Gastrocnemius medialis (tissue), 4 donors: ENCODE measurements at regions not wholly inside any gene's neighbourhood (a gene's known extent, or its start where the extent isn't known, plus 50 kb on each side); places are given as distances from the start of the nearest gene placed in this dataset.

Experiments used
- ATAC-seq, 2 donors: fragments of 150-250 bp; one replicate each; pipeline ENCODE4 v1.9.1; 2016
- DNase-seq, 2 donors: peaks; one replicate each; pipeline ENCODE4 v3.0.0-alpha.2; 2019
- H3K27ac ChIP-seq, 4 donors: fragments of 200-600 bp; sonication (generic); 1 replicate in 1 of 4; 2 replicates in 3 of 4; pipeline ENCODE4 v1.5.1; 2016 to 2018; ENCODE audit warnings: mild to moderate bottlenecking in 2 of 4, moderate library complexity in 1 of 4
- H3K27me3 ChIP-seq, 3 donors: fragments of 200-600 bp; sonication (generic) in 2 of 3; 1 replicate in 1 of 3; 2 replicates in 2 of 3; pipeline versions ENCODE4 v1.5.1 to v1.6.0; 2016 to 2019; ENCODE audit warnings: mild to moderate bottlenecking in 1 of 3, moderate library complexity in 1 of 3
- H3K36me3 ChIP-seq, 2 donors: fragments of 200-600 bp; sonication (generic) in 1 of 2; one replicate each; pipeline ENCODE4 v1.5.1; 2017 to 2018
- H3K4me1 ChIP-seq, 2 donors: fragments of 200-600 bp; sonication (generic) in 1 of 2; one replicate each; pipeline ENCODE4 v1.5.1; 2016 to 2017; ENCODE audit warnings: mild to moderate bottlenecking in 2 of 2
- H3K4me3 ChIP-seq, 4 donors: fragments of 200-600 bp; sonication (generic) in 3 of 4; 1 replicate in 1 of 4; 2 replicates in 3 of 4; pipeline ENCODE4 v1.5.1; 2016 to 2019; ENCODE audit warnings: mild to moderate bottlenecking in 2 of 4
- H3K9me3 ChIP-seq, 3 donors: fragments of 200-600 bp; sonication (generic) in 2 of 3; 1 replicate in 1 of 3; 2 replicates in 2 of 3; pipeline ENCODE4 v1.5.1; 2016 to 2019
- POLR2A ChIP-seq, 2 donors: fragments of 450-650 bp; IDR thresholded peaks; one replicate each; pipeline ENCODE4 v1.6.1; 2017; ENCODE audit warnings: antibody characterized with exemption in 2 of 2, mild to moderate bottlenecking in 2 of 2, moderate library complexity in 2 of 2
- in situ Hi-C, 4 donors: fragments of 200-750 bp; cut with MboI; loops; one replicate each; pipeline versions ENCODE4 v1.15.0 to v1.8.0; 2017; ENCODE audit warnings: low sequenced_read_pairs in 4 of 4
- intact Hi-C: fragments of 100-400 bp; cut with DNase I; formaldehyde crosslinking; loops from one replicate; pipeline ENCODE4 v1.15.1; 2023; ENCODE audit warnings: low total_unique reads
- TF ChIP-seq, protein P1 (sequence below), 5 experiments: fragments of 450-650 bp in 3 of 5; fragments of 200-600 bp in 2 of 5; sonication (generic) in 2 of 5; IDR thresholded peaks in 4 of 5; conservative IDR thresholded peaks in 1 of 5; 1 replicate in 4 of 5; 2 replicates in 1 of 5; pipeline ENCODE4 v1.5.1; 2016 to 2019; ENCODE audit warnings: antibody characterized with exemption in 5 of 5, mild to moderate bottlenecking in 3 of 5, moderate library complexity in 3 of 5

DNA sequence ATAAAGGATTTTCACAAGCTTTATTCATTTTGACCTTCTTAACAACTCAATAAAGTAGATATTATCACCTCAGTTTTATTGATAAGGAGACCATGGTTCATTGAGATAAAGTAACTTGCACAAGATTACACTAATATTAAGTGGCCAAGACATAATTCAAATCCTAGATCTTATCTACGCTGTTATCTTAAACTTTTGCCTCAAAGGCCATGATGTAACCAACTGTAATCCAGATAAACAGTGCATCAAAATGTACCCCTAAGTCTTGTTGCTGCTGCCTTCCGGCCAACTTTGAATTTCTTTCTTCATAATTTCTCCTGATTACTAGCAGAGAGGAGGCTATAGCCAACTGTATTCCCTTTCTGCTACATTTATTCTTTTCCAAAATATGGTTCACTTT is 1094.8 kb upstream of the PIK3C3 start:
- no peaks in the 10 kb centered on the region for H3K9me3 ChIP-seq
- no peak overlapping the region for H3K4me3 ChIP-seq
- DNase-seq (no peak), ATAC-seq (no peak)
- in situ Hi-C loops (no loop called here), intact Hi-C loops (no loop called here)
- H3K4me1 ChIP-seq, result no peaks in the 10 kb centered on the region
- TF ChIP-seq POLR2A (IDR thresholded peaks at IDR 0.05), result no peak
- TF ChIP-seq, protein P1, sequence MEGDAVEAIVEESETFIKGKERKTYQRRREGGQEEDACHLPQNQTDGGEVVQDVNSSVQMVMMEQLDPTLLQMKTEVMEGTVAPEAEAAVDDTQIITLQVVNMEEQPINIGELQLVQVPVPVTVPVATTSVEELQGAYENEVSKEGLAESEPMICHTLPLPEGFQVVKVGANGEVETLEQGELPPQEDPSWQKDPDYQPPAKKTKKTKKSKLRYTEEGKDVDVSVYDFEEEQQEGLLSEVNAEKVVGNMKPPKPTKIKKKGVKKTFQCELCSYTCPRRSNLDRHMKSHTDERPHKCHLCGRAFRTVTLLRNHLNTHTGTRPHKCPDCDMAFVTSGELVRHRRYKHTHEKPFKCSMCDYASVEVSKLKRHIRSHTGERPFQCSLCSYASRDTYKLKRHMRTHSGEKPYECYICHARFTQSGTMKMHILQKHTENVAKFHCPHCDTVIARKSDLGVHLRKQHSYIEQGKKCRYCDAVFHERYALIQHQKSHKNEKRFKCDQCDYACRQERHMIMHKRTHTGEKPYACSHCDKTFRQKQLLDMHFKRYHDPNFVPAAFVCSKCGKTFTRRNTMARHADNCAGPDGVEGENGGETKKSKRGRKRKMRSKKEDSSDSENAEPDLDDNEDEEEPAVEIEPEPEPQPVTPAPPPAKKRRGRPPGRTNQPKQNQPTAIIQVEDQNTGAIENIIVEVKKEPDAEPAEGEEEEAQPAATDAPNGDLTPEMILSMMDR (IDR thresholded peaks at IDR 0.05 in 4 of 5, conservative IDR thresholded peaks at IDR 0.05 in 1 of 5), result no peak
- no peak overlapping the region for H3K27ac ChIP-seq
- no peaks in the 10 kb centered on the region for H3K36me3 ChIP-seq
- H3K27me3 ChIP-seq, result no peaks in the 10 kb centered on the region

DNA sequence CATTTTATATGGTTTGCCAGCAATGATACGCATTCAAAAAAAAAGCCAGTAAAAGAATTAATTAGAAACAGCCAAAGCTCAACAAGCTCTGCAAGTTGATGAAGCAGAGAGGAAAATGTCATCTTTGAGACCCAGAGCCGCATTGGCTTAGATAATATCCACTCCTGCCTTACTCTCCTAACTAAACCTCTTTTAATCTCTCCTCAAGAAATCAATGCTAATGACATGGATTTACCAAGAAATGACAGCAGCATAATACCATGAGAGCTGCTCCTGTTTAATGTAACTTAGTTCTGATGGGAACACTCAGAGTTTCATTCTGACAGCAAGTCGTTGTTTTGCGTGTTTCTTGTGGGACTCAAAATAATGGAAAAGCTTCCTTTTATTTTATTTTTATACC is 1099.4 kb upstream of the PIK3C3 start:
- intact Hi-C loops (no loop called here), in situ Hi-C loops (no loop called here)
- TF ChIP-seq, protein P1 (IDR thresholded peaks at IDR 0.05 in 4 of 5, conservative IDR thresholded peaks at IDR 0.05 in 1 of 5), result no peak
- no peak for TF ChIP-seq POLR2A (IDR thresholded peaks at IDR 0.05)
- H3K27me3 ChIP-seq, result no peaks in the 10 kb centered on the region
- no peak overlapping the region for H3K27ac ChIP-seq
- no peaks in the 10 kb centered on the region for H3K9me3 ChIP-seq
- no peak overlapping the region for H3K4me3 ChIP-seq
- no peak for DNase-seq
- no peaks in the 10 kb centered on the region for H3K4me1 ChIP-seq
- no peak for ATAC-seq
- H3K36me3 ChIP-seq, result no peaks in the 10 kb centered on the region

DNA sequence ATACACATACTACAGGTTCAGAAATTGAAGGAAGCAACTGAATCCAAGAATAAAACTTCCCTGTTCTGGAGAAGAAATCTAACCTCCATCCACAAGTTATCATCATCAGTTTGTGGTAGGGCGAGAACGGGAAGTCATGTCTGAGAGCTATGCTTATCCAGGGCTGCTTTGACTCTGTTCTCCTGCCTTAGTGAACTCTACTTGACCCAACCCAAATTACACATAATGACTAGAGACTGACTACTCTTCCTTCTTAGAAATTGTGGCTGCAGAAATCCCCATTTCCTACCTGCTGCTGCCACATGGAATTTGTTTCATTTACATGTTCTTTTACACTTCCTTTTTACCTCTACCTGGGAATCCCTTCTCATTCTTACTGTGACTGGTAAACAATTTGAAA is 1102.6 kb upstream of the PIK3C3 start:
- no peak for ATAC-seq
- Histone ChIP-seq H3K4me1 (no peaks in the 10 kb centered on the region), H3K9me3 (no peaks in the 10 kb centered on the region), H3K36me3 (no peaks in the 10 kb centered on the region), H3K4me3 (no peak overlapping the region), H3K27ac (no peak overlapping the region), H3K27me3 (no peaks in the 10 kb centered on the region)
- in situ Hi-C loops (no loop called here), intact Hi-C loops (no loop called here)
- no peak for DNase-seq
- TF ChIP-seq POLR2A (IDR thresholded peaks at IDR 0.05), result no peak
- TF ChIP-seq, protein P1 (IDR thresholded peaks at IDR 0.05 in 4 of 5, conservative IDR thresholded peaks at IDR 0.05 in 1 of 5), result no peak

DNA sequence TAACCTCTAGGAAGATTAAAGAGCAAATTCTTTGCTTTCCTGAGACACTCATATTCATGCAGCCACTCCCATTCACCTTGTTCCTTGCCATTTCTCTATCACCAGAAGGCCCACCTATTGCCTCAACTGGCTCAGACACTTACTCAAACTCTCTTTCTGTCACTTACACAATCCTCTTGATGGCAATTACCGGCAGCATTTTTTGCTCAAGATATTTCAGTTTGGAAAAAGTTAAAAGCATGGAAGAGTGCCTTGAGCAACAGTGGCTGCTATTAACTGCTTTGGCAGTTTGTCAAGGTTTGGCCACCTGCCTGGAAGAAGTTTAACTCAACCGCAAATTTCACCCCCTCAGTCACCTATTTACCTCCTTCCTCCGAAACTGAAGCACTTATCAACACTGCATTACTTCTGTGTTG is 1104.0 kb upstream of the PIK3C3 start:
- Histone ChIP-seq H3K27ac (no peak overlapping the region), H3K4me3 (no peak overlapping the region), H3K4me1 (no peaks in the 10 kb centered on the region), H3K9me3 (no peaks in the 10 kb centered on the region), H3K36me3 (no peaks in the 10 kb centered on the region), H3K27me3 (no peaks in the 10 kb centered on the region)
- in situ Hi-C loops, result no loop called here
- DNase-seq (no peak), ATAC-seq (no peak)
- intact Hi-C loops, result no loop called here
- TF ChIP-seq POLR2A (IDR thresholded peaks at IDR 0.05), result no peak
- TF ChIP-seq, protein P1 (IDR thresholded peaks at IDR 0.05 in 4 of 5, conservative IDR thresholded peaks at IDR 0.05 in 1 of 5), result no peak

DNA sequence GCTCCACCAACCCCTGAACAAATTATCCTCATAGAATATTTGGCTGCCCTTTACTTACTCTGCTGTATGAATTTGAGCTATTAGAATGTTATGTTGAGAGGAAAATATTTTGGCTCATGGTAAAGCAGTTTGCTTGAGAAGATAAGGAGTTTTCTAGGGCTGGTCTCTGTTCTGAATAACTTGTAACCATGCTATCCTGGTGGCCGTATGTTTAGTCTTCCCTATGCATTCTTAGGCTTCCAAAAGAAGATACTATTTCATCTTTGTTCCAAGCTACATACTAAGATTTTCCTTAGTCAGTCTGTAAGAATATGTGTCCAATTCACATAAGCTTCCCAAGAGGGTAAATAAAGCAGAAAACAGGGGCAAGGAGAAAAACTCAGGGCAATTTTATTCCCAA is 1105.1 kb upstream of the PIK3C3 start:
- TF ChIP-seq, protein P1 (IDR thresholded peaks at IDR 0.05 in 4 of 5, conservative IDR thresholded peaks at IDR 0.05 in 1 of 5), result no peak
- TF ChIP-seq POLR2A (IDR thresholded peaks at IDR 0.05), result no peak
- no peaks in the 10 kb centered on the region for H3K36me3 ChIP-seq
- no peaks in the 10 kb centered on the region for H3K4me1 ChIP-seq
- H3K9me3 ChIP-seq, result no peaks in the 10 kb centered on the region
- H3K27me3 ChIP-seq, result no peaks in the 10 kb centered on the region
- ATAC-seq (no peak), DNase-seq (no peak)
- no peak overlapping the region for H3K4me3 ChIP-seq
- no peak overlapping the region for H3K27ac ChIP-seq
- in situ Hi-C loops, result no loop called here
- intact Hi-C loops, result no loop called here
